Common myeloid progenitor, CD34-positive (primary cell): ENCODE measurements at regions not wholly inside any gene's neighbourhood (a gene's known extent, or its start where the extent isn't known, plus 50 kb on each side); places are given as distances from the start of the nearest gene placed in this dataset.
A peak's percentile ranks its signal among the peaks of the same experiment; 100 is the strongest.

ENCODE experiments used
- CTCF ChIA-PET: fragments of 350-600 bp; sonication (Branson Sonifier 250); formaldehyde crosslinking; loops from one replicate; lab custom pipeline; 2021; ENCODE audit warnings: antibody characterized with exemption; lab: Charles Lee
- POLR2A ChIA-PET: fragments of 350-600 bp; sonication (Branson Sonifier 250); formaldehyde crosslinking; loops from one replicate; lab custom pipeline; 2021; ENCODE audit warnings: antibody characterized with exemption; lab: Charles Lee
- DNase-seq, 3 donors: peaks; one replicate each; pipeline versions ENCODE4 v3.0.0 to v3.0.0-alpha.2; 2013
- H3K27ac ChIP-seq, 2 experiments: 1 replicate in 1 of 2; 2 replicates in 1 of 2; pipeline ENCODE4 v1.7.0; 2013; ENCODE audit warnings: inconsistent platforms in 2 of 2, low read length in 2 of 2, mild to moderate bottlenecking in 2 of 2, low read depth in 1 of 2, moderate library complexity in 1 of 2; ENCODE audit not compliant: severe bottlenecking in 2 of 2, insufficient read depth in 1 of 2, poor library complexity in 1 of 2
- H3K27me3 ChIP-seq, 5 experiments: replicated peaks in 2 of 5; 1 replicate in 3 of 5; 2 replicates in 2 of 5; pipeline versions ENCODE4 v1.6.1 to v1.7.0; 2013; ENCODE audit warnings: low read length in 4 of 5, mild to moderate bottlenecking in 2 of 5, moderate library complexity in 2 of 5, inconsistent platforms in 1 of 5; ENCODE audit not compliant: insufficient read depth in 5 of 5, control insufficient read depth in 4 of 5
- H3K36me3 ChIP-seq, 4 experiments: 1 replicate in 2 of 4; 2 replicates in 2 of 4; pipeline versions ENCODE4 v1.6.1 to v1.7.0; 2013; ENCODE audit warnings: low read length in 3 of 4, control low read depth in 1 of 4, mild to moderate bottlenecking in 1 of 4; ENCODE audit not compliant: control insufficient read depth in 4 of 4, insufficient read depth in 4 of 4
- H3K4me1 ChIP-seq, 4 experiments: 1 replicate in 3 of 4; 2 replicates in 1 of 4; pipeline versions ENCODE4 v1.6.1 to v1.7.1; 2013; ENCODE audit warnings: low read length in 3 of 4, mild to moderate bottlenecking in 3 of 4, control low read depth in 1 of 4, inconsistent platforms in 1 of 4, moderate library complexity in 1 of 4; ENCODE audit not compliant: control insufficient read depth in 4 of 4, insufficient read depth in 4 of 4; ENCODE audit errors: control extremely low read depth in 1 of 4
- H3K4me3 ChIP-seq, 7 experiments: 1 replicate in 4 of 7; 2 replicates in 3 of 7; pipeline versions ENCODE4 v1.5.1 to v1.7.0; 2013; ENCODE audit warnings: mild to moderate bottlenecking in 7 of 7, low read length in 6 of 7, moderate library complexity in 6 of 7, inconsistent platforms in 2 of 7, low read depth in 2 of 7, control low read depth in 1 of 7; ENCODE audit not compliant: insufficient read depth in 4 of 7, control insufficient read depth in 1 of 7; ENCODE audit errors: extremely low read depth in 1 of 7
- H3K9me3 ChIP-seq, 5 experiments: 1 replicate in 4 of 5; 2 replicates in 1 of 5; pipeline versions ENCODE4 v1.6.1 to v1.7.1; 2013; ENCODE audit warnings: low read length in 4 of 5, mild to moderate bottlenecking in 2 of 5, inconsistent platforms in 1 of 5, low read depth in 1 of 5, moderate library complexity in 1 of 5; ENCODE audit not compliant: control insufficient read depth in 4 of 5, insufficient read depth in 2 of 5; ENCODE audit errors: control extremely low read depth in 1 of 5
- WGBS: methylation state at CpG from one replicate; pipeline ENCODE4 v1.1.5; 2013; ENCODE audit not compliant: insufficient coverage; 5-methylcytosine and 5-hydroxymethylcytosine counted together

- H3K27me3 ChIP-seq, result peaks cover 0 to 3% (median 0%) of the 10 kb centered on the region in 5 experiments
- H3K9me3 ChIP-seq, result peaks cover 0 to 6% (median 0%) of the 10 kb centered on the region in 5 experiments
- WGBS, result 44% methylated on average over 1 of the region's 1 CpG
- ChIA-PET POLR2A (no interaction called here), CTCF (no interaction called here)
- no peak overlapping the region for H3K27ac ChIP-seq
- H3K36me3 ChIP-seq, result no peaks in the 10 kb centered on the region
- no peak overlapping the region for H3K4me3 ChIP-seq
- DNase-seq, result no peak
- no peaks in the 10 kb centered on the region for H3K4me1 ChIP-seq
Observed at GRCh38 chrX:17206584-17206983, 168.4 kb upstream of the NHS start.

GRCh38 chrX:17214962-17215361, 160.0 kb upstream of the NHS start:
- Histone ChIP-seq H3K4me1 (no peaks in the 10 kb centered on the region), H3K9me3 (peaks cover 0 to 7% (median 3%) of the 10 kb centered on the region in 5 experiments), H3K36me3 (no peaks in the 10 kb centered on the region), H3K27ac (no peak overlapping the region), H3K4me3 (no peak overlapping the region), H3K27me3 (peaks cover 0 to 4% (median 0%) of the 10 kb centered on the region in 5 experiments)
- ChIA-PET CTCF (no interaction called here), POLR2A (no interaction called here)
- DNase-seq, result no peak
- WGBS, result 92% methylated on average over 4 of the region's 4 CpGs

- Histone ChIP-seq H3K4me1 (no peaks in the 10 kb centered on the region), H3K27me3 (peaks cover 0 to 3% (median 0%) of the 10 kb centered on the region in 5 experiments), H3K9me3 (no peaks in the 10 kb centered on the region), H3K27ac (no peak overlapping the region), H3K4me3 (no peak overlapping the region), H3K36me3 (no peaks in the 10 kb centered on the region)
- no peak for DNase-seq
- ChIA-PET POLR2A (no interaction called here), CTCF (no interaction called here)
Observed at GRCh38 chrX:17226736-17227135, 148.3 kb upstream of the NHS start.

- POLR2A ChIA-PET, result no interaction called here
- no peak for DNase-seq
- H3K27me3 ChIP-seq, result peaks cover 0 to 10% (median 0%) of the 10 kb centered on the region in 5 experiments
- no CpG with 5 or more reads among the region's 5 CpGs for WGBS
- H3K4me1 ChIP-seq, result no peaks in the 10 kb centered on the region
- no peak overlapping the region for H3K27ac ChIP-seq
- no peaks in the 10 kb centered on the region for H3K9me3 ChIP-seq
- no peaks in the 10 kb centered on the region for H3K36me3 ChIP-seq
- CTCF ChIA-PET, result no interaction called here
- no peak overlapping the region for H3K4me3 ChIP-seq
Observed at GRCh38 chrX:17237146-17237545, 137.9 kb upstream of the NHS start.

GRCh38 chrX:17242470-17242869, 132.5 kb upstream of the NHS start:
- Histone ChIP-seq H3K4me1 (no peaks in the 10 kb centered on the region), H3K27ac (no peak overlapping the region), H3K36me3 (no peaks in the 10 kb centered on the region), H3K4me3 (no peak overlapping the region), H3K9me3 (no peaks in the 10 kb centered on the region), H3K27me3 (peaks cover 0 to 10% (median 0%) of the 10 kb centered on the region in 5 experiments)
- 70% methylated on average over 1 of the region's 5 CpGs for WGBS
- peak; percentile 26 to 60 (median 50) for DNase-seq
- ChIA-PET CTCF (interaction anchor here (0.9 to 1.7 kb wide), 6 partner anchors 9 to 615 kb away, joined by 3 to 7 read pairs (median 3); no protein-coding TSS in a partner anchor), POLR2A (no interaction called here)

DNA sequence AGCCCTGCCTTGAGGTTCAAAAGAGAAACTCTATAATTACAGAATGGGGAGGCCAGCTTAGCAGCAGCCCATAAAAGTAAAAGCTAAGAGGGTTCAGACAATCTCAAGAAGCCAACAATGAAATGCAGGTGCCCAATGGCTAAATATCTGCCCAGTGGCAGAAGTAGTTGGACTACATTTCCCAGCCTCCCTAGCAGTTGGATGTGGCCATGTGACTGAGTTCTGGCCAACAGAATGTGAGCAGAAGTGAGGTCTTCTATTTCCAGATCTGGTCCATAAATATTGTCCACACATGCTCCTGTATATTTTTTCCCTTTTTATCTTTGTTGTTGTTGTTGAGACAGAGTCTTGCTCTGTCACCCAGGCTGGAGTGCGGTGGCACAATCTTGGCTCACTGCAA, 127.9 kb upstream of the NHS start:
- no peaks in the 10 kb centered on the region for H3K4me1 ChIP-seq
- POLR2A ChIA-PET, result no interaction called here
- no peaks in the 10 kb centered on the region for H3K27me3 ChIP-seq
- H3K4me3 ChIP-seq, result no peak overlapping the region
- no peaks in the 10 kb centered on the region for H3K36me3 ChIP-seq
- CTCF ChIA-PET, result no interaction called here
- no peak for DNase-seq
- no peak overlapping the region for H3K27ac ChIP-seq
- peaks cover 0 to 2% (median 0%) of the 10 kb centered on the region in 5 experiments for H3K9me3 ChIP-seq
- WGBS, result no CpG with 5 or more reads among the region's 1 CpG

GRCh38 chrX:17262123-17262522, 112.9 kb upstream of the NHS start:
- WGBS, result no CpG with 5 or more reads among the region's 2 CpGs
- Histone ChIP-seq H3K27ac (no peak overlapping the region), H3K4me1 (no peaks in the 10 kb centered on the region), H3K9me3 (peaks cover 0 to 12% (median 0%) of the 10 kb centered on the region in 5 experiments), H3K4me3 (no peak overlapping the region), H3K27me3 (no peaks in the 10 kb centered on the region), H3K36me3 (no peaks in the 10 kb centered on the region)
- ChIA-PET CTCF (no interaction called here), POLR2A (no interaction called here)
- no peak for DNase-seq
